T47D (cell line): ENCODE measurements at regions not wholly inside any gene's neighbourhood (a gene's known extent, or its start where the extent isn't known, plus 50 kb on each side); places are given as distances from the start of the nearest gene placed in this dataset.

ENCODE experiments used
- DNase-seq, 2 experiments: peaks; one replicate each; pipeline versions ENCODE4 v3.0.0 to v3.0.0-alpha.2; 2011 to 2012; ENCODE audit warnings: low read depth in 1 of 2, low spot score in 1 of 2
- JUND ChIP-seq: IDR thresholded peaks from 2 replicates; pipeline ENCODE4 v1.6.1; 2012; ENCODE audit warnings: low read depth
- in situ Hi-C: cut with HindIII; loops from 2 replicates; pipeline ENCODE4 v1.10.0; 2016; ENCODE audit warnings: low sequenced_read_pairs, low pct_unique_long_range_greater_than_20kb

GRCh38 chr2:172364261-172364660 is 63.1 kb upstream of the ITGA6 start:
- DNase-seq = no peak
- in situ Hi-C loops = no loop called here
- no peak for TF ChIP-seq JUND

- in situ Hi-C loops = no loop called here
- no peak for DNase-seq
- no peak for TF ChIP-seq JUND
Measured at GRCh38 chr2:172366596-172367150, 60.7 kb upstream of the ITGA6 start.

GRCh38 chr2:172370821-172371455 is 56.4 kb upstream of the ITGA6 start:
- no peak for TF ChIP-seq JUND
- in situ Hi-C loops = no loop called here
- no peak for DNase-seq

- DNase-seq = no peak
- TF ChIP-seq JUND = no peak
- in situ Hi-C loops = no loop called here
Measured at GRCh38 chr2:172372436-172372835, 55.0 kb upstream of the ITGA6 start.

- no peak for DNase-seq
- in situ Hi-C loops = no loop called here
- no peak for TF ChIP-seq JUND
Measured at GRCh38 chr2:172373076-172373475, 54.3 kb upstream of the ITGA6 start.

GRCh38 chr2:172373766-172374165 is 53.6 kb upstream of the ITGA6 start:
- DNase-seq = no peak
- TF ChIP-seq JUND = no peak
- in situ Hi-C loops = no loop called here

- DNase-seq = no peak
- in situ Hi-C loops = no loop called here
- TF ChIP-seq JUND = no peak
Measured at GRCh38 chr2:172374318-172375240, 52.8 kb upstream of the ITGA6 start.

GRCh38 chr2:172375251-172375650 is 52.1 kb upstream of the ITGA6 start:
- no peak for TF ChIP-seq JUND
- in situ Hi-C loops = no loop called here
- DNase-seq = no peak

- DNase-seq = no peak
- no peak for TF ChIP-seq JUND
- in situ Hi-C loops = no loop called here
Measured at GRCh38 chr2:172376016-172376415, 51.4 kb upstream of the ITGA6 start.

- in situ Hi-C loops = no loop called here
- no peak for DNase-seq
- no peak for TF ChIP-seq JUND
Measured at GRCh38 chr2:172376505-172377125, 50.8 kb upstream of the ITGA6 start.

GRCh38 chr2:172377408-172377807 is 50.0 kb upstream of the ITGA6 start:
- in situ Hi-C loops = no loop called here
- TF ChIP-seq JUND = no peak
- DNase-seq = no peak
